ENCODE measurements at regions not wholly inside any gene's neighbourhood (a gene's known extent, or its start where the extent isn't known, plus 50 kb on each side); places are given as distances from the start of the nearest gene placed in this dataset.

DNA sequence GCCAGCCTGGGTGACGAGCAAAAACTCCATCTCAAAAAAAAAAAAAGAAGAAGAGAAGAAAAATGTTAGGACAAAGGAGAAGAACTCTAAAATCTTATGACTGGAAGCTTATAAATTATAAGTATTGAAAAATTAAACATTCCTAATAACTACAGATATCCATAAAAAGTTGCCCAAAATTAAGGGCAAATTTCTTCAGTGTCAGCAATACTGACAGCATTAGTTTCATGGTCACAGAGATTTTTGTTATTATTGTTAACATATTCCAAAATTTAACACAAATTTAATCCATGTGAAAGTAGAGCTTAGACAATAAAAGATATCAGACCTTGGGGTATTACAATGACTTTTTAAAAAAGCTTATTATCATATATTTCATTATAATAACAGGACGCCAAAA is 74.1 kb downstream of the NR2F2 start:
- Histone ChIP-seq H2AFZ (ENCODE audit: low read depth, low read length) (no peak overlapping the region), H3K9ac (ENCODE audit: low read length) (no peak overlapping the region), H3K79me2 (ENCODE audit: low read length) (no peaks in the 10 kb centered on the region), H3K9me3 (ENCODE audit: insufficient read depth, low read length) (0 out of 2 replicates have a peak, but pooled peaks cover 4% of the 10 kb centered on the region), H3K27me3 (ENCODE audit: low read depth, low read length) (no peaks in the 10 kb centered on the region), H3K4me1 (ENCODE audit: low read length) (no peaks in the 10 kb centered on the region), H3K4me3 (ENCODE audit: low read length) (no peak overlapping the region), H3K36me3 (replicated peaks; ENCODE audit: low read depth, low read length) (no peaks in the 10 kb centered on the region), H3K27ac (ENCODE audit: low read length) (no peak overlapping the region), H3K4me2 (ENCODE audit: low read length) (no peak overlapping the region), H4K20me1 (ENCODE audit: insufficient read depth, low read length) (no peaks in the 10 kb centered on the region)
- TF ChIP-seq, protein P1, sequence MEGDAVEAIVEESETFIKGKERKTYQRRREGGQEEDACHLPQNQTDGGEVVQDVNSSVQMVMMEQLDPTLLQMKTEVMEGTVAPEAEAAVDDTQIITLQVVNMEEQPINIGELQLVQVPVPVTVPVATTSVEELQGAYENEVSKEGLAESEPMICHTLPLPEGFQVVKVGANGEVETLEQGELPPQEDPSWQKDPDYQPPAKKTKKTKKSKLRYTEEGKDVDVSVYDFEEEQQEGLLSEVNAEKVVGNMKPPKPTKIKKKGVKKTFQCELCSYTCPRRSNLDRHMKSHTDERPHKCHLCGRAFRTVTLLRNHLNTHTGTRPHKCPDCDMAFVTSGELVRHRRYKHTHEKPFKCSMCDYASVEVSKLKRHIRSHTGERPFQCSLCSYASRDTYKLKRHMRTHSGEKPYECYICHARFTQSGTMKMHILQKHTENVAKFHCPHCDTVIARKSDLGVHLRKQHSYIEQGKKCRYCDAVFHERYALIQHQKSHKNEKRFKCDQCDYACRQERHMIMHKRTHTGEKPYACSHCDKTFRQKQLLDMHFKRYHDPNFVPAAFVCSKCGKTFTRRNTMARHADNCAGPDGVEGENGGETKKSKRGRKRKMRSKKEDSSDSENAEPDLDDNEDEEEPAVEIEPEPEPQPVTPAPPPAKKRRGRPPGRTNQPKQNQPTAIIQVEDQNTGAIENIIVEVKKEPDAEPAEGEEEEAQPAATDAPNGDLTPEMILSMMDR (IDR thresholded peaks at IDR 0.05; ENCODE audit: low read depth, low read length): no peak
- no peak for TF ChIP-seq EZH2phosphoT487 (IDR thresholded peaks at IDR 0.05; ENCODE audit: low read depth)

GRCh38 chr15:96406291-96406690 is 75.8 kb downstream of the NR2F2 start:
- Histone ChIP-seq H3K79me2 (ENCODE audit: low read length) (no peaks in the 10 kb centered on the region), H3K4me2 (ENCODE audit: low read length) (no peak overlapping the region), H3K27me3 (ENCODE audit: low read depth, low read length) (no peaks in the 10 kb centered on the region), H3K4me1 (ENCODE audit: low read length) (no peaks in the 10 kb centered on the region), H4K20me1 (ENCODE audit: insufficient read depth, low read length) (no peaks in the 10 kb centered on the region), H3K36me3 (replicated peaks; ENCODE audit: low read depth, low read length) (no peaks in the 10 kb centered on the region), H3K27ac (ENCODE audit: low read length) (no peak overlapping the region), H2AFZ (ENCODE audit: low read depth, low read length) (no peak overlapping the region), H3K9me3 (ENCODE audit: insufficient read depth, low read length) (0 out of 2 replicates have a peak, but pooled peaks cover 4% of the 10 kb centered on the region), H3K9ac (ENCODE audit: low read length) (no peak overlapping the region), H3K4me3 (ENCODE audit: low read length) (no peak overlapping the region)
- TF ChIP-seq EZH2phosphoT487 (IDR thresholded peaks at IDR 0.05; ENCODE audit: low read depth): no peak
- TF ChIP-seq, protein P1 (IDR thresholded peaks at IDR 0.05; ENCODE audit: low read depth, low read length): no peak

DNA sequence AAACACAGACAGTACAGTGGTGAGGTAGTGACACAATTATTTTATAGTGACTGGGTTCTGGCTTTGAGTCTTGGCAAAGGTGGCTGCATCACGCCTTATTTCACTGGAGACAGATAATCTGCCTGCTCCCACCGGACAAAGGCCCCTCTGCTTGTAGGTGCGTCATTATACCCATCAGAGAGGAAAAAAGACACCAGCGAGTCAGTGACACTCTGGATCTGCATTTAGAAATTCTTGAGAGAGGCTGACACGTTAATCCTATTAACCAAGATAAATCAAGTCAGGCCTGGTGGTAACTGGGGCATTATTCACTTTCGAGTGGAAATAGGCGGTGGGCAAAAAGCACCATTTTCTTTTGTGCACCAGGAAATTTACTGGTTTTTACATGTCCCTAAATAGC is 76.2 kb downstream of the NR2F2 start:
- H3K4me2 ChIP-seq (ENCODE audit: low read length): no peak overlapping the region
- no peaks in the 10 kb centered on the region for H3K4me1 ChIP-seq (ENCODE audit: low read length)
- H3K9ac ChIP-seq (ENCODE audit: low read length): no peak overlapping the region
- no peaks in the 10 kb centered on the region for H4K20me1 ChIP-seq (ENCODE audit: insufficient read depth, low read length)
- TF ChIP-seq EZH2phosphoT487 (IDR thresholded peaks at IDR 0.05; ENCODE audit: low read depth): no peak
- TF ChIP-seq, protein P1 (IDR thresholded peaks at IDR 0.05; ENCODE audit: low read depth, low read length): no peak
- no peak overlapping the region for H2AFZ ChIP-seq (ENCODE audit: low read depth, low read length)
- no peaks in the 10 kb centered on the region for H3K36me3 ChIP-seq (replicated peaks; ENCODE audit: low read depth, low read length)
- H3K79me2 ChIP-seq (ENCODE audit: low read length): no peaks in the 10 kb centered on the region
- H3K27me3 ChIP-seq (ENCODE audit: low read depth, low read length): no peaks in the 10 kb centered on the region
- H3K4me3 ChIP-seq (ENCODE audit: low read length): no peak overlapping the region
- no peak overlapping the region for H3K27ac ChIP-seq (ENCODE audit: low read length)
- H3K9me3 ChIP-seq (ENCODE audit: insufficient read depth, low read length): 0 out of 2 replicates have a peak, but pooled peaks cover 4% of the 10 kb centered on the region

DNA sequence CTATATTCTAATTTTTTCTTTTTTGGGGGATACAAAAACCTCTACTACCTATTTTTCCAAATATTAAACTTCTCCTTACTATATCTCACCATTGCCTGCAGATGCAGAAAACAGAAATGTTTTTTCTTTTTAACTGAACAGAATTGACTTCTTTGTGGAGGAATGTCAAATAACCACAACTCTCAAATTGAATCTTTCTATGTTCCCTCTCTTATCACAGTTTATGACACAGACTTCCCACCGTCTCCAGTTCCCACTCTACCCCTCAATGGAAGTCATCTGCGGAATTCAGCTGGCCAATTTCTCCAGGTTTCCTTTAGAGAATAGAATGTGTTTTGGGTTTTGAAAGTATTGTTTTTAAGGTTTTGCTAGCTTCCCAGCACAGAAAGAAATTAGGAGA is 77.0 kb downstream of the NR2F2 start:
- TF ChIP-seq EZH2phosphoT487 (IDR thresholded peaks at IDR 0.05; ENCODE audit: low read depth): no peak
- TF ChIP-seq, protein P1 (IDR thresholded peaks at IDR 0.05; ENCODE audit: low read depth, low read length): no peak
- no peaks in the 10 kb centered on the region for H3K79me2 ChIP-seq (ENCODE audit: low read length)
- H4K20me1 ChIP-seq (ENCODE audit: insufficient read depth, low read length): no peaks in the 10 kb centered on the region
- no peak overlapping the region for H3K4me3 ChIP-seq (ENCODE audit: low read length)
- no peak overlapping the region for H3K4me2 ChIP-seq (ENCODE audit: low read length)
- 0 out of 2 replicates have a peak, but pooled peaks cover 4% of the 10 kb centered on the region for H3K9me3 ChIP-seq (ENCODE audit: insufficient read depth, low read length)
- no peaks in the 10 kb centered on the region for H3K4me1 ChIP-seq (ENCODE audit: low read length)
- no peaks in the 10 kb centered on the region for H3K27me3 ChIP-seq (ENCODE audit: low read depth, low read length)
- H3K36me3 ChIP-seq (replicated peaks; ENCODE audit: low read depth, low read length): no peaks in the 10 kb centered on the region
- H3K9ac ChIP-seq (ENCODE audit: low read length): no peak overlapping the region
- no peak overlapping the region for H3K27ac ChIP-seq (ENCODE audit: low read length)
- H2AFZ ChIP-seq (ENCODE audit: low read depth, low read length): no peak overlapping the region

Measured in OCI-LY3 (cell line).